SJCRH30 (cell line): ENCODE measurements at regions not wholly inside any gene's neighbourhood (a gene's known extent, or its start where the extent isn't known, plus 50 kb on each side); places are given as distances from the start of the nearest gene placed in this dataset.
A peak's percentile ranks its signal among the peaks of the same experiment; 100 is the strongest.

Experiments
- DNase-seq, 2 experiments: peaks; one replicate each; pipeline ENCODE4 v3.0.0-alpha.2; 2015 to 2020
- H3K27ac ChIP-seq: fragments of 250-450 bp; sonication (Bioruptor Pico); 2 replicates; pipeline ENCODE4 v1.5.1; 2020; ENCODE audit warnings: mild to moderate bottlenecking, moderate library complexity
- H3K27me3 ChIP-seq: fragments of 250-450 bp; sonication (Bioruptor Pico); 2 replicates; pipeline ENCODE4 v1.5.1; 2020; ENCODE audit warnings: mild to moderate bottlenecking, moderate library complexity
- H3K36me3 ChIP-seq: fragments of 250-450 bp; sonication (Bioruptor Pico); 2 replicates; pipeline ENCODE4 v1.5.1; 2020; ENCODE audit warnings: mild to moderate bottlenecking, moderate library complexity
- H3K4me1 ChIP-seq: fragments of 250-450 bp; sonication (Bioruptor Pico); 2 replicates; pipeline ENCODE4 v1.5.1; 2020; ENCODE audit warnings: mild to moderate bottlenecking, moderate library complexity
- H3K4me3 ChIP-seq: fragments of 250-450 bp; sonication (Bioruptor Pico); 2 replicates; pipeline ENCODE4 v1.5.1; 2020; ENCODE audit warnings: mild to moderate bottlenecking, moderate library complexity
- H3K9me3 ChIP-seq: fragments of 250-450 bp; sonication (Bioruptor Pico); replicated peaks from 2 replicates; pipeline ENCODE4 v1.5.1; 2020; ENCODE audit warnings: mild to moderate bottlenecking, moderate library complexity

- Histone ChIP-seq H3K27ac (no peak overlapping the region), H3K4me3 (no peak overlapping the region), H3K27me3 (no peaks in the 10 kb centered on the region), H3K36me3 (no peaks in the 10 kb centered on the region), H3K9me3 (no peaks in the 10 kb centered on the region), H3K4me1 (no peaks in the 10 kb centered on the region)
- DNase-seq = no peak
Observed at GRCh38 chr2:59630789-59631188, 922.7 kb downstream of the BCL11A start.

GRCh38 chr2:59627599-59627998 is 925.9 kb downstream of the BCL11A start:
- no peaks in the 10 kb centered on the region for H3K27me3 ChIP-seq
- DNase-seq = no peak
- no peaks in the 10 kb centered on the region for H3K9me3 ChIP-seq
- no peaks in the 10 kb centered on the region for H3K36me3 ChIP-seq
- no peaks in the 10 kb centered on the region for H3K4me1 ChIP-seq
- H3K27ac ChIP-seq = no peak overlapping the region
- no peak overlapping the region for H3K4me3 ChIP-seq

GRCh38 chr2:59622599-59623308 is 930.7 kb downstream of the BCL11A start:
- no peaks in the 10 kb centered on the region for H3K4me1 ChIP-seq
- no peaks in the 10 kb centered on the region for H3K36me3 ChIP-seq
- H3K9me3 ChIP-seq = no peaks in the 10 kb centered on the region
- H3K27me3 ChIP-seq = no peaks in the 10 kb centered on the region
- DNase-seq = no peak
- H3K4me3 ChIP-seq = no peak overlapping the region
- no peak overlapping the region for H3K27ac ChIP-seq

GRCh38 chr2:59604123-59604522 is 949.3 kb downstream of the BCL11A start:
- H3K27ac ChIP-seq = no peak overlapping the region
- no peaks in the 10 kb centered on the region for H3K36me3 ChIP-seq
- no peak for DNase-seq
- H3K9me3 ChIP-seq = no peaks in the 10 kb centered on the region
- H3K4me3 ChIP-seq = no peak overlapping the region
- H3K4me1 ChIP-seq = no peaks in the 10 kb centered on the region
- no peaks in the 10 kb centered on the region; the same call in 1 of the 2 replicates for H3K27me3 ChIP-seq

- Histone ChIP-seq H3K4me3 (no peak overlapping the region), H3K27me3 (peaks cover 7% of the 10 kb centered on the region; the same call in 1 of the 2 replicates), H3K27ac (no peak overlapping the region), H3K4me1 (no peaks in the 10 kb centered on the region), H3K36me3 (no peaks in the 10 kb centered on the region), H3K9me3 (no peaks in the 10 kb centered on the region)
- DNase-seq = no peak
Observed at GRCh38 chr2:59594671-59595222, 958.7 kb downstream of the BCL11A start.

DNA sequence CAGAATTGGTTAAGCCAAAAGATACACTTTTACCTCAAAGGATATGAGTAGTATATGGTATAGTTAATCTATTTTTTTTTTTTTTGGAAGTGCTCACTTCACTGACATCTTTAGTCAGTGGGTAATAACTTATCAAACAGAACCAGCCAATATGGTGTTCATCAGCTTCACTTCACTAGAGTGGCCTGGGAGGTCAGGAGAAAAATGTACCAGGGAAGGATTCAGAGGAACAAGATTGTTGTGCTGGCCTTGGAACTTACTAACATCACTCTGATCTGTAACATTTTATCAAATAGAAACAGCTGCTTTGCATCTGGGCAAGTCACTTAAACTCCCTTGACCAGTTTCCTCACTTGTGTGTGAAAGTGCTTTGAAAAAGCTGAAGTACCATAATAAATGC is 962.7 kb downstream of the BCL11A start:
- no peak overlapping the region for H3K27ac ChIP-seq
- H3K9me3 ChIP-seq = no peaks in the 10 kb centered on the region
- H3K4me3 ChIP-seq = no peak overlapping the region
- H3K27me3 ChIP-seq = 0 out of 2 replicates have a peak, but pooled peaks cover 3% of the 10 kb centered on the region
- no peaks in the 10 kb centered on the region for H3K36me3 ChIP-seq
- H3K4me1 ChIP-seq = no peaks in the 10 kb centered on the region
- no peak for DNase-seq

- H3K9me3 ChIP-seq = no peaks in the 10 kb centered on the region
- H3K27me3 ChIP-seq = no peaks in the 10 kb centered on the region
- H3K4me1 ChIP-seq = no peaks in the 10 kb centered on the region
- H3K4me3 ChIP-seq = no peak overlapping the region
- no peak for DNase-seq
- no peaks in the 10 kb centered on the region for H3K36me3 ChIP-seq
- no peak overlapping the region for H3K27ac ChIP-seq
Observed at GRCh38 chr2:59589881-59590280, 963.6 kb downstream of the BCL11A start.

DNA sequence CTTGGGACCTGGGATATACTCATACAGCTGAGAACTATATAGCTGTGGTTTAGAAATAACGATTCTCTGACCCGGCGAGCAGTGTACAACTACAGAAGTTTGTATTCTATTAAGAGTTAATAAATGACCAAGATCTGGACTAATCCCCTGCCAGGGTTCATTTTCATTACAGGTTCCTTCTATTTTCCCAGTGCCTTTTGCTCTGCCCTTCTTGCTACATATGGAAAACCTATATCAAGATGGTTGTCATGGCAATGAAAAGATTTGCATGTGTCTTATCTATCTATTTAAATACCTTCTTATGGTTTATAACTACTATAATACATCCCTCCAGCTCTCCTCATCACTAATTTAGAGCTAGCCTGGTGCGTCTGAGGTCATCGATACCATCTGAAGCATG is 965.2 kb downstream of the BCL11A start:
- Histone ChIP-seq H3K27me3 (no peaks in the 10 kb centered on the region), H3K36me3 (no peaks in the 10 kb centered on the region), H3K27ac (no peak overlapping the region), H3K4me3 (no peak overlapping the region), H3K4me1 (no peaks in the 10 kb centered on the region), H3K9me3 (no peaks in the 10 kb centered on the region)
- DNase-seq = no peak

DNA sequence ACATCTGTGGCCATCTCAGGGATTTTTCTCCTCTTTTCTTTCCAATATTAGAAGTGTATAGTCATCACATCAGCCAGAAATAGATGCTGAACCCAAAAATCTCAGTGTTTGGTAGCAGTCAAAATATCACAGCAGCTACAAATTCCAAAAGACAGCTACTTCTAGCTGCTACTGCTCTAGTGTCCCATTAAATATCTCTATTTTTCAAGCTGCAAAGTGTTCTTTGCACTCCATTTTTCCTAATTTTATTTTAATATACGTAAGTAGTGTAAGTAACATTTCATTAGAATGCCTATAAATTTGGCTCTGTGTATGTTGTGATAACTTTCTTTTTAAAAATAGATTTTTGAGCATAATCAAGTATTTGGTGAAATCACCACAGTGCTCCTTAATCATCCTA is 967.3 kb downstream of the BCL11A start:
- DNase-seq = no peak
- Histone ChIP-seq H3K9me3 (no peaks in the 10 kb centered on the region), H3K36me3 (no peaks in the 10 kb centered on the region), H3K4me3 (no peak overlapping the region), H3K4me1 (no peaks in the 10 kb centered on the region), H3K27me3 (no peaks in the 10 kb centered on the region), H3K27ac (no peak overlapping the region)

DNA sequence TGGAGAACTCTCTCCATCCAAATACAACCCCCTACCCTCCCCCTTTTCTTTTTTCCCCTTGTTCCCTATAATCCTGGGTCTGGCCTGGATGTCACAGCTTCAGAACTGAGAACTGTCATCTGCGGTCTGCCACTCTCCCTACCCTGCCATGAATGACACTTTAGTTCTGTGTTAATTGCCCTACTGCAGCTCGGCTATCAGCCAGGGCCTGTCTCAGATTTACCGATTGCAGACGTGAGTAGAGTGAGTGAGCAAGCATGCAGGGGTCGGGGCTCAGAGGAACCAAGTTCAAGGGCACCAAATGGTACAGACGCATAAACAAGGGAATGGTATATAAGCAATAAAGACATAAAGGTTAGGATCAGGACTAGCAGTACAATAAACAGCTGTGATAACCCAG is 967.8 kb downstream of the BCL11A start:
- no peak overlapping the region for H3K27ac ChIP-seq
- no peaks in the 10 kb centered on the region for H3K27me3 ChIP-seq

DNA sequence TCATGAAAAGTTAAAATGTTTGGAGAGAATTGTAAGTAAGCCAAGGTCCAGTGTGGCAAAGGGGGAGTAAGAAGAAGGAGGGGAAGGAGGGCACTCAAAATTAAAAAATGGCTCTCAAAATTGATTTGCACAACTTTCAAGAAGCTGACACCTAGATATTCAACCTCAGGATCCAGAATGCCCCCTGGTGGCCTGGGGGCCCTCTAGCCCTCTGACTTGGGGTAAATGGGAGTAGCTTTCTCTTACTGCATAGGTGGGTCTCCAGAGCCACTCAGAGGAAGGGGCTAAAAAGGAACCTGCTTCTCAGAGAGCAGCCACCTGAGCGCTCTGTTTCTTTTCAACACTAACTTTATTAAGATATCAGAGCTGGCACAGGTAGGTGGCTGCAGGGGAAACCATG is 968.5 kb downstream of the BCL11A start:
- DNase-seq = peak; percentile 9 to 40
- no peak overlapping the region for H3K27ac ChIP-seq
- no peaks in the 10 kb centered on the region for H3K9me3 ChIP-seq
- H3K4me1 ChIP-seq = no peaks in the 10 kb centered on the region
- no peaks in the 10 kb centered on the region for H3K27me3 ChIP-seq
- H3K4me3 ChIP-seq = no peak overlapping the region
- H3K36me3 ChIP-seq = no peaks in the 10 kb centered on the region

More for the DNA sequence above, 967.8 kb downstream of the BCL11A start:
- no peaks in the 10 kb centered on the region for H3K36me3 ChIP-seq
- no peak for DNase-seq
- no peaks in the 10 kb centered on the region for H3K4me1 ChIP-seq
- no peaks in the 10 kb centered on the region for H3K9me3 ChIP-seq
- H3K4me3 ChIP-seq = no peak overlapping the region

- Histone ChIP-seq H3K9me3 (no peaks in the 10 kb centered on the region), H3K36me3 (no peaks in the 10 kb centered on the region), H3K4me1 (no peaks in the 10 kb centered on the region), H3K27me3 (no peaks in the 10 kb centered on the region), H3K27ac (no peak overlapping the region), H3K4me3 (no peak overlapping the region)
- peak in 1 of 2 experiments; percentile 12 for DNase-seq
Observed at GRCh38 chr2:59583173-59583765, 970.2 kb downstream of the BCL11A start.

GRCh38 chr2:59578349-59578748 is 975.1 kb downstream of the BCL11A start:
- DNase-seq = no peak
- H3K4me3 ChIP-seq = no peak overlapping the region

DNA sequence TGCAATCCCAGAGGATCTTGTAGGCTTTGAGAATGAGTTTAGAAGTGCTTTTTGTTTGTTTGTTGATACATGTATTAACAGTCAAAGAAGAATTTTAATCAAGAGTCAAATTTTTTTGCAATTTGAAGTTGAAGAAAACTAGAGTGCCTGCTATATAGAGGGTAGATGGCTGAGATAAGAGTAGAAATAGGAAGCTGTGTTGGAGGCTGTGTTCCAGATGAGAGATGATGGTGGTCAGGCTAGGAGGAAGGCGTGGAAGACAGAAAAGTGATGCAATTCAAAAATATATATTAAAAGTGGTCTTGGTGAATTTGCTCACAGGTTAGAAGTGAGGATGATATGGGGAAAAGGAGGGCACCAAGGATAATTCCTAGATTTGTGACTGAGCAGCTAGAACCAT is 978.3 kb downstream of the BCL11A start:
- Histone ChIP-seq H3K27ac (no peak overlapping the region), H3K36me3 (no peaks in the 10 kb centered on the region), H3K27me3 (no peaks in the 10 kb centered on the region), H3K4me1 (no peaks in the 10 kb centered on the region), H3K4me3 (no peak overlapping the region), H3K9me3 (no peaks in the 10 kb centered on the region)
- DNase-seq = no peak

More at GRCh38 chr2:59578349-59578748, 975.1 kb downstream of the BCL11A start:
- no peaks in the 10 kb centered on the region for H3K4me1 ChIP-seq
- H3K27ac ChIP-seq = no peak overlapping the region
- no peaks in the 10 kb centered on the region for H3K9me3 ChIP-seq
- no peaks in the 10 kb centered on the region for H3K27me3 ChIP-seq
- no peaks in the 10 kb centered on the region for H3K36me3 ChIP-seq

DNA sequence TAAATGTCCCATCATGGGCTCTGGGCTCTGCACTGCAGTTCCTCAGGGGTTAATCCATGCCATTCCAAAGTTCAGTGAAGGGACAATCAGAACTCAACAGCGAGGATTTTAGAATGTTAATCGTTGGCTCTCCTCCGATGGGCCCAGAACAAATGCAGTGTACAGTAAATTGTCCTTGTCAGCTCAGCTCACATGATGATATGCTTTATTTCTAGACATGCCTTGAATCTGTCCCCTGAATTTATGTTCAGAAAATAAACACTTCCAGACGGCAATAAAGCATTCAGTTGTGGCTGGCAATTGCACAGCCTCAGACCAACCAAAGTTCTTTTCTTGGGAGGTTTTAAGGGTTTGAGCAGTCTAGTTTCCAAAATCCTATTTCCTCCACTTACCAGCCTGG is 981.2 kb downstream of the BCL11A start:
- Histone ChIP-seq H3K36me3 (no peaks in the 10 kb centered on the region), H3K27me3 (no peaks in the 10 kb centered on the region), H3K27ac (no peak overlapping the region), H3K4me3 (no peak overlapping the region), H3K9me3 (no peaks in the 10 kb centered on the region), H3K4me1 (no peaks in the 10 kb centered on the region)
- DNase-seq = no peak

DNA sequence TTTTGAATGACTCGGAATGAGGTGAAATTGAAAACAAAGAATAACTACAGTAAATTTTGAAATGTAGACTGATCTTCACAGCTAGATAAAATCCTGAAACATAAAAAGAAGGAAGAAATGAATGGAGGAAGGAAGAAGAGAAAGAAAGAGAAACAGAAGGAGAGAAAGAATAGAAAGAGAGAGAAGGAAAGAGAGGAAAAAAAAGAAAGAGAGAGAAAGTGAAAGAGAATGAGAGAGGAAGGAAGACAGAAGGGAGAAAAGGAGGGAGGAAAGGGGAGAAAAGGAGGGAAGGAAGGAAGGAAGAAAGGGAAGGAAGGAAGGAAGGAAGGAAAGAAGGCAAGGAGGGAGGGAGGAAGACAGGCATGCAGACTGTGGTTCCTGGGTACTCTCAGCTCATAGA is 982.6 kb downstream of the BCL11A start:
- no peaks in the 10 kb centered on the region for H3K27me3 ChIP-seq
- H3K36me3 ChIP-seq = no peaks in the 10 kb centered on the region
- no peaks in the 10 kb centered on the region for H3K4me1 ChIP-seq
- no peaks in the 10 kb centered on the region for H3K9me3 ChIP-seq
- H3K27ac ChIP-seq = no peak overlapping the region
- H3K4me3 ChIP-seq = no peak overlapping the region
- no peak for DNase-seq
